ENCODE measurements at regions not wholly inside any gene's neighbourhood (a gene's known extent, or its start where the extent isn't known, plus 50 kb on each side); places are given as distances from the start of the nearest gene placed in this dataset.

DNA sequence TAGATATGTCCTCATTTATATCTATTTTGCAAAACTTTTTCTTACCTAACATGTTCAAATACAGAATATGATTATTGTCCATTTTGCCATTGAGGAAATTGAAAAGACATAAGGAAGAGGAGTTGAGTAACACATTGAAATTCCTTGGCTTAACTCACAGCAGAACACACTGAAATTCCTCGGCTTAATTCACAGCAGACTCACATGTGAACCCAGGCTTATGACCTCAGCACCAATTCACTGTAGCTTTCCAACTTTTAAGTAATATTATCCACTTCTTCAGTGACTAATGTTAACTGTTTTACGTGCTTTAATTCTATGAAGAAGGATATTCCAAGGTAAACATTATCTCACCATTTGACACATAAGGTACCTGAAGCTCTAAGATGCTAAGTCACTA lies 597.5 kb upstream of the PFKP start:
- TF ChIP-seq, protein P1, sequence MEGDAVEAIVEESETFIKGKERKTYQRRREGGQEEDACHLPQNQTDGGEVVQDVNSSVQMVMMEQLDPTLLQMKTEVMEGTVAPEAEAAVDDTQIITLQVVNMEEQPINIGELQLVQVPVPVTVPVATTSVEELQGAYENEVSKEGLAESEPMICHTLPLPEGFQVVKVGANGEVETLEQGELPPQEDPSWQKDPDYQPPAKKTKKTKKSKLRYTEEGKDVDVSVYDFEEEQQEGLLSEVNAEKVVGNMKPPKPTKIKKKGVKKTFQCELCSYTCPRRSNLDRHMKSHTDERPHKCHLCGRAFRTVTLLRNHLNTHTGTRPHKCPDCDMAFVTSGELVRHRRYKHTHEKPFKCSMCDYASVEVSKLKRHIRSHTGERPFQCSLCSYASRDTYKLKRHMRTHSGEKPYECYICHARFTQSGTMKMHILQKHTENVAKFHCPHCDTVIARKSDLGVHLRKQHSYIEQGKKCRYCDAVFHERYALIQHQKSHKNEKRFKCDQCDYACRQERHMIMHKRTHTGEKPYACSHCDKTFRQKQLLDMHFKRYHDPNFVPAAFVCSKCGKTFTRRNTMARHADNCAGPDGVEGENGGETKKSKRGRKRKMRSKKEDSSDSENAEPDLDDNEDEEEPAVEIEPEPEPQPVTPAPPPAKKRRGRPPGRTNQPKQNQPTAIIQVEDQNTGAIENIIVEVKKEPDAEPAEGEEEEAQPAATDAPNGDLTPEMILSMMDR (IDR thresholded peaks at IDR 0.05), result no peak
- TF ChIP-seq POLR2A (IDR thresholded peaks at IDR 0.05), result no peak
